Bone marrow (tissue), 2 donors: ENCODE measurements at regions not wholly inside any gene's neighbourhood (a gene's known extent, or its start where the extent isn't known, plus 50 kb on each side); places are given as distances from the start of the nearest gene placed in this dataset.

Experiments used
- DNase-seq, 2 donors: peaks; one replicate each; lab custom pipeline; 2025; lab: John Stamatoyannopoulos, UW

- no peak for DNase-seq
Observed at GRCh38 chr14:51513281-51513680, 138.4 kb upstream of the FRMD6 start.

GRCh38 chr14:51513933-51514332 lies 137.8 kb upstream of the FRMD6 start:
- DNase-seq = no peak

GRCh38 chr14:51515611-51516010 lies 136.1 kb upstream of the FRMD6 start:
- DNase-seq = no peak

- no peak for DNase-seq
Observed at GRCh38 chr14:51516706-51517395, 134.9 kb upstream of the FRMD6 start.

- no peak for DNase-seq
Observed at GRCh38 chr14:51518280-51518679, 133.4 kb upstream of the FRMD6 start.

- DNase-seq = no peak
Observed at GRCh38 chr14:51518711-51519110, 133.0 kb upstream of the FRMD6 start.

GRCh38 chr14:51520087-51520486 lies 131.6 kb upstream of the FRMD6 start:
- no peak for DNase-seq

GRCh38 chr14:51521764-51522163 lies 129.9 kb upstream of the FRMD6 start:
- DNase-seq = no peak

GRCh38 chr14:51523243-51523642 lies 128.5 kb upstream of the FRMD6 start:
- no peak for DNase-seq

- no peak for DNase-seq
Observed at GRCh38 chr14:51525739-51526138, 126.0 kb upstream of the FRMD6 start.

- no peak for DNase-seq
Observed at GRCh38 chr14:51527073-51527472, 124.6 kb upstream of the FRMD6 start.

GRCh38 chr14:51529736-51530135 lies 122.0 kb upstream of the FRMD6 start:
- no peak for DNase-seq

- DNase-seq = no peak
Observed at GRCh38 chr14:51533160-51533559, 118.5 kb upstream of the FRMD6 start.

- DNase-seq = no peak
Observed at GRCh38 chr14:51533872-51534553, 117.7 kb upstream of the FRMD6 start.

GRCh38 chr14:51534610-51535011 lies 117.1 kb upstream of the FRMD6 start:
- no peak for DNase-seq

GRCh38 chr14:51535443-51536044 lies 116.2 kb upstream of the FRMD6 start:
- no peak for DNase-seq

GRCh38 chr14:51538973-51539372 lies 112.7 kb upstream of the FRMD6 start:
- DNase-seq = no peak

GRCh38 chr14:51539571-51540037 lies 112.1 kb upstream of the FRMD6 start:
- no peak for DNase-seq

GRCh38 chr14:51540364-51540763 lies 111.3 kb upstream of the FRMD6 start:
- DNase-seq = no peak

GRCh38 chr14:51544471-51544870 lies 107.2 kb upstream of the FRMD6 start:
- no peak for DNase-seq

- DNase-seq = no peak
Observed at GRCh38 chr14:51544901-51545300, 106.8 kb upstream of the FRMD6 start.

- DNase-seq = no peak
Observed at GRCh38 chr14:51545396-51545795, 106.3 kb upstream of the FRMD6 start.

GRCh38 chr14:51546099-51546498 lies 105.6 kb upstream of the FRMD6 start:
- DNase-seq = no peak
